Endothelial cell of umbilical vein (primary cell): ENCODE measurements at regions not wholly inside any gene's neighbourhood (a gene's known extent, or its start where the extent isn't known, plus 50 kb on each side); places are given as distances from the start of the nearest gene placed in this dataset.

Experiments used
- BruUV-seq: library from RNA; stranded (reverse); fragments of 400-500 nt; replicated peaks from 2 replicates; lab custom pipeline; 2021; lab: Mats Ljungman, UMichigan
- CTCF ChIA-PET: fragments of 300-600, 350-600 bp; sonication (Branson Sonifier 250); formaldehyde crosslinking; loops from one replicate; lab custom pipeline; 2021; ENCODE audit warnings: antibody characterized with exemption, inconsistent platforms; lab: Charles Lee
- POLR2A ChIA-PET: fragments of 300-600, 350-600 bp; sonication (Branson Sonifier 250); formaldehyde crosslinking; loops from one replicate; lab custom pipeline; 2021; ENCODE audit warnings: antibody characterized with exemption, inconsistent platforms; lab: Charles Lee
- DNase-seq: peaks from one replicate; pipeline ENCODE4 v3.0.0-alpha.2; 2011; ENCODE audit warnings: low read depth, low spot score
- FAIRE-seq: peaks from 2 replicates; lab custom pipeline; 2011; peaks lifted over from hg19 to GRCh38; lab: Jason Lieb, UNC
- H2AFZ ChIP-seq: 2 replicates; pipeline ENCODE4 v1.6.0; 2012; ENCODE audit warnings: low read depth, low read length, control low read depth, inconsistent platforms
- H3K27ac ChIP-seq: 2 replicates; pipeline ENCODE4 v1.5.1; 2011; ENCODE audit warnings: low read depth, mild to moderate bottlenecking, control low read depth, low read length, moderate library complexity; ENCODE audit not compliant: insufficient read depth
- H3K27me3 ChIP-seq, 2 experiments: 2 replicates each; pipeline versions ENCODE4 v1.6.0 to v1.6.1; 2011; ENCODE audit warnings: low read length in 2 of 2, mixed read lengths in 1 of 2; ENCODE audit not compliant: control insufficient read depth in 2 of 2, insufficient read depth in 2 of 2
- H3K36me3 ChIP-seq, 2 experiments: 2 replicates in 1 of 2; 3 replicates in 1 of 2; pipeline ENCODE4 v1.5.1; 2011; ENCODE audit warnings: low read length in 2 of 2, mild to moderate bottlenecking in 1 of 2, moderate library complexity in 1 of 2; ENCODE audit not compliant: control insufficient read depth in 2 of 2, insufficient read depth in 2 of 2; ENCODE audit errors: extremely low read depth in 1 of 2
- H3K4me1 ChIP-seq: 3 replicates; pipeline ENCODE4 v1.5.1; 2011; ENCODE audit warnings: mild to moderate bottlenecking, low read length; ENCODE audit not compliant: control insufficient read depth, insufficient read depth; ENCODE audit errors: extremely low read depth
- H3K4me2 ChIP-seq: 2 replicates; pipeline ENCODE4 v1.6.1; 2011; ENCODE audit warnings: low read length, control low read depth, mixed read lengths; ENCODE audit not compliant: insufficient read depth
- H3K4me3 ChIP-seq, 3 experiments: fragments of 200-600 bp in 1 of 3; sonication (generic), shearing (Covaris generic) in 1 of 3; replicated peaks in 1 of 3; 2 replicates each; pipeline ENCODE4 v1.5.1; 2011 to 2016; ENCODE audit warnings: control low read depth in 3 of 3, low read length in 3 of 3, mild to moderate bottlenecking in 2 of 3, inconsistent platforms in 1 of 3, low read depth in 1 of 3, moderate library complexity in 1 of 3; ENCODE audit not compliant: insufficient read depth in 1 of 3
- H3K79me2 ChIP-seq: 2 replicates; pipeline ENCODE4 v1.6.0; 2012; ENCODE audit warnings: low read length, inconsistent platforms; ENCODE audit not compliant: control insufficient read depth, insufficient read depth
- H3K9ac ChIP-seq: replicated peaks from 2 replicates; pipeline ENCODE3; 2011; ENCODE audit warnings: low read length, control low read depth; ENCODE audit not compliant: insufficient read depth; ENCODE audit errors: extremely low read depth
- H3K9me1 ChIP-seq: replicated peaks from 3 replicates; pipeline ENCODE4 v1.6.0; 2011; ENCODE audit warnings: mild to moderate bottlenecking, low read length; ENCODE audit not compliant: control insufficient read depth, insufficient read depth; ENCODE audit errors: extremely low read depth
- H3K9me3 ChIP-seq: replicated peaks from 2 replicates; pipeline ENCODE4 v1.5.1; 2012; ENCODE audit warnings: low read length, inconsistent platforms; ENCODE audit not compliant: control insufficient read depth, insufficient read depth
- H4K20me1 ChIP-seq: replicated peaks from 2 replicates; pipeline ENCODE3; 2011; ENCODE audit warnings: mild to moderate bottlenecking, low read length; ENCODE audit not compliant: control insufficient read depth, insufficient read depth; ENCODE audit errors: extremely low read depth
- EZH2 ChIP-seq: IDR thresholded peaks from 2 replicates; pipeline ENCODE4 v1.6.1; 2012; ENCODE audit warnings: borderline replicate concordance, low read depth, mild to moderate bottlenecking, moderate library complexity, low read length, inconsistent platforms; ENCODE audit not compliant: severe bottlenecking
- FOS ChIP-seq: IDR thresholded peaks from 2 replicates; pipeline ENCODE4 v1.6.1; 2011; ENCODE audit warnings: mild to moderate bottlenecking, low read length, moderate library complexity, borderline replicate concordance; ENCODE audit not compliant: insufficient read depth
- GATA2 ChIP-seq: IDR thresholded peaks from 2 replicates; pipeline ENCODE4 v1.7.0; 2011; ENCODE audit warnings: low read depth, mild to moderate bottlenecking, moderate library complexity, mixed read lengths, low read length; ENCODE audit not compliant: insufficient read length, insufficient read depth
- JUN ChIP-seq: IDR thresholded peaks from 2 replicates; pipeline ENCODE4 v1.6.1; 2011; ENCODE audit warnings: borderline replicate concordance, low read depth; ENCODE audit not compliant: insufficient read length, insufficient read depth
- MYC ChIP-seq: IDR thresholded peaks from one replicate; pipeline ENCODE4 v1.6.1; 2011; ENCODE audit warnings: mild to moderate bottlenecking, low read depth, low read length
- POLR2A ChIP-seq: IDR thresholded peaks from 2 replicates; pipeline ENCODE4 v1.6.1; 2012; ENCODE audit warnings: low read depth, mild to moderate bottlenecking, control low read depth, low read length
- POLR2AphosphoS5 ChIP-seq: IDR thresholded peaks from 2 replicates; pipeline ENCODE4 v1.6.1; 2012; ENCODE audit warnings: low read depth, mild to moderate bottlenecking, control low read depth, low read length, moderate library complexity; ENCODE audit not compliant: insufficient read depth
- dilution Hi-C: fragments of 300-500 bp; cut with MboI; formaldehyde crosslinking; loops from one replicate; pipeline ENCODE4 v1.15.0; 2019; ENCODE audit warnings: low sequenced_read_pairs; ENCODE audit not compliant: extremely low pct_ligation_motif_present
- intact Hi-C: fragments of 100-400 bp; cut with micrococcal nuclease; formaldehyde crosslinking; loops from one replicate; pipeline ENCODE4 v1.10.0; 2022
- TF ChIP-seq, protein P1 (sequence below): IDR thresholded peaks from 2 replicates; pipeline ENCODE4 v1.6.1; 2011; ENCODE audit not compliant: insufficient read depth, insufficient read length
- TF ChIP-seq, protein P2 (sequence below), 2 donors: IDR thresholded peaks; 1 replicate in 1 of 2; 2 replicates in 1 of 2; pipeline ENCODE4 v1.5.1; 2011; ENCODE audit warnings: low read length in 2 of 2, mild to moderate bottlenecking in 2 of 2, moderate library complexity in 2 of 2, control low read depth in 1 of 2, inconsistent platforms in 1 of 2, low read depth in 1 of 2; ENCODE audit not compliant: insufficient read depth in 1 of 2; ENCODE audit errors: extremely low read depth in 1 of 2

DNA sequence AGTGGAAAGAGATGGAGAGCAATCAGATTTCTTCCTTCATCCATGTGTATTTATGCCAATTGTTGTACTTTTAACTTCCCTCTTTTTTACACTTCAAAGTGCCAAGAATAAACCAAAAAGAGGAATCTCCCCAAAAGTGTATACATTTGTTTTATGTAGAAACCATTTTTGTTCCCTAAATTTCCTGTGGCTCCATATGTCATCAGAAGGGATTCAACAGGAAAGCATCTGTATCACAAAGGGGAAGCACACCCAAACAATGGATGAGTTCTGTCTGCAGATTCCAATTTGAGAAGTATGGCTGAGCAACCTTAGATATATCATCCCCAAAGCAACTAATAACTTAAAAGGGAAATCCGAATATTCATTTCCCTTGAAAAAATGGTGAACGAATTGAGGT is 275.0 kb downstream of the MREG start:
- Histone ChIP-seq H2AFZ (no peak overlapping the region), H3K9me1 (no peaks in the 10 kb centered on the region), H3K9me3 (no peaks in the 10 kb centered on the region), H3K4me3 (no peak overlapping the region), H3K79me2 (no peaks in the 10 kb centered on the region), H3K27ac (no peak overlapping the region), H4K20me1 (no peaks in the 10 kb centered on the region), H3K4me1 (peaks cover 17% of the 10 kb centered on the region), H3K27me3 (no peaks in the 10 kb centered on the region), H3K36me3 (peaks cover 5 to 12% of the 10 kb centered on the region in 2 experiments), H3K4me2 (no peak overlapping the region), H3K9ac (no peak overlapping the region)
- ChIA-PET CTCF (no interaction called here), POLR2A (no interaction called here)
- intact Hi-C loops, result no loop called here
- dilution Hi-C loops, result no loop called here
- FAIRE-seq (no peak), DNase-seq (no peak)
- no TSS peak for BruUV-seq
- TF ChIP-seq, protein P1, sequence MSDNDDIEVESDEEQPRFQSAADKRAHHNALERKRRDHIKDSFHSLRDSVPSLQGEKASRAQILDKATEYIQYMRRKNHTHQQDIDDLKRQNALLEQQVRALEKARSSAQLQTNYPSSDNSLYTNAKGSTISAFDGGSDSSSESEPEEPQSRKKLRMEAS, result no peak
- no peak for TF ChIP-seq EZH2
- no peak for TF ChIP-seq JUN
- TF ChIP-seq, protein P2, sequence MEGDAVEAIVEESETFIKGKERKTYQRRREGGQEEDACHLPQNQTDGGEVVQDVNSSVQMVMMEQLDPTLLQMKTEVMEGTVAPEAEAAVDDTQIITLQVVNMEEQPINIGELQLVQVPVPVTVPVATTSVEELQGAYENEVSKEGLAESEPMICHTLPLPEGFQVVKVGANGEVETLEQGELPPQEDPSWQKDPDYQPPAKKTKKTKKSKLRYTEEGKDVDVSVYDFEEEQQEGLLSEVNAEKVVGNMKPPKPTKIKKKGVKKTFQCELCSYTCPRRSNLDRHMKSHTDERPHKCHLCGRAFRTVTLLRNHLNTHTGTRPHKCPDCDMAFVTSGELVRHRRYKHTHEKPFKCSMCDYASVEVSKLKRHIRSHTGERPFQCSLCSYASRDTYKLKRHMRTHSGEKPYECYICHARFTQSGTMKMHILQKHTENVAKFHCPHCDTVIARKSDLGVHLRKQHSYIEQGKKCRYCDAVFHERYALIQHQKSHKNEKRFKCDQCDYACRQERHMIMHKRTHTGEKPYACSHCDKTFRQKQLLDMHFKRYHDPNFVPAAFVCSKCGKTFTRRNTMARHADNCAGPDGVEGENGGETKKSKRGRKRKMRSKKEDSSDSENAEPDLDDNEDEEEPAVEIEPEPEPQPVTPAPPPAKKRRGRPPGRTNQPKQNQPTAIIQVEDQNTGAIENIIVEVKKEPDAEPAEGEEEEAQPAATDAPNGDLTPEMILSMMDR (IDR thresholded peaks at IDR 0.05; ENCODE audit: extremely low read depth in 1 of 2, insufficient read depth in 1 of 2, low read depth in 1 of 2, low read length in 2 of 2), result no peak

DNA sequence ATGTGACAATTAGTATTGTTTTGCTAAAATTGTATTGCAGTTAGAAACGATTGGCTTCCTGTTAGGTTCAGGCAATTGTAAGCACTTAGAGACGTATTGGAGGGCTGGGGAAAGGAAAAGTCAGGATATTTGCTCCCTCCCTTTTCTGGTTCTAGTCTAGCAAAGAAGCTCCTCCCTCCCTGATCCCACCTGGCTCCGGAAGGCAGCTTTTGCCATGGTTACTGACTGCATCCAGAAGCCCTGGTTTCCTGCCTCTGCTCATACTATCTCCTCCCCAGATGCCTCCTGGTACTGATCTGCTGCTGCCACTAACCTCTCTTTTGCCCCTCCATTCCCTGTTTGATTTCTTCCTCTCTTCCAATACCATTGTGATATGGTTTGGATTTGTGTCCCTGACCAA is 275.9 kb downstream of the MREG start:
- DNase-seq (no peak), FAIRE-seq (no peak)
- Histone ChIP-seq H4K20me1 (no peaks in the 10 kb centered on the region), H3K27me3 (no peaks in the 10 kb centered on the region), H3K4me2 (no peak overlapping the region), H3K9me1 (no peaks in the 10 kb centered on the region), H3K4me3 (no peak overlapping the region), H3K9ac (no peak overlapping the region), H3K79me2 (no peaks in the 10 kb centered on the region), H3K9me3 (no peaks in the 10 kb centered on the region), H3K27ac (no peak overlapping the region), H3K4me1 (peaks cover 17% of the 10 kb centered on the region), H2AFZ (no peak overlapping the region), H3K36me3 (peaks cover 3 to 11% of the 10 kb centered on the region in 2 experiments)
- intact Hi-C loops, result no loop called here
- TF ChIP-seq, protein P2 (IDR thresholded peaks at IDR 0.05; ENCODE audit: extremely low read depth in 1 of 2, insufficient read depth in 1 of 2, low read depth in 1 of 2, low read length in 2 of 2), result no peak
- TF ChIP-seq POLR2A, result no peak
- no peak for TF ChIP-seq POLR2AphosphoS5
- no peak for TF ChIP-seq EZH2
- TF ChIP-seq MYC, result no peak
- TF ChIP-seq, protein P1, result no peak
- no peak for TF ChIP-seq GATA2
- no peak for TF ChIP-seq JUN
- no peak for TF ChIP-seq FOS
- ChIA-PET CTCF (no interaction called here), POLR2A (no interaction called here)
- dilution Hi-C loops, result no loop called here
- no TSS peak for BruUV-seq
